MM.1S (cell line): ENCODE measurements at regions not wholly inside any gene's neighbourhood (a gene's known extent, or its start where the extent isn't known, plus 50 kb on each side); places are given as distances from the start of the nearest gene placed in this dataset.

Experiments used
- EZH2 ChIP-seq: fragments of 300-600 bp; sonication (generic); optimal IDR thresholded peaks from 2 replicates; pipeline ENCODE3; 2017; ENCODE audit warnings: low read depth, mild to moderate bottlenecking, antibody characterized with exemption, low read length, mixed read lengths
- TF ChIP-seq, protein P1 (sequence below): fragments of 300-600 bp; sonication (generic); IDR thresholded peaks from 2 replicates; pipeline ENCODE4 v1.5.1; 2016; ENCODE audit warnings: antibody characterized with exemption, low read length, mixed read lengths

DNA sequence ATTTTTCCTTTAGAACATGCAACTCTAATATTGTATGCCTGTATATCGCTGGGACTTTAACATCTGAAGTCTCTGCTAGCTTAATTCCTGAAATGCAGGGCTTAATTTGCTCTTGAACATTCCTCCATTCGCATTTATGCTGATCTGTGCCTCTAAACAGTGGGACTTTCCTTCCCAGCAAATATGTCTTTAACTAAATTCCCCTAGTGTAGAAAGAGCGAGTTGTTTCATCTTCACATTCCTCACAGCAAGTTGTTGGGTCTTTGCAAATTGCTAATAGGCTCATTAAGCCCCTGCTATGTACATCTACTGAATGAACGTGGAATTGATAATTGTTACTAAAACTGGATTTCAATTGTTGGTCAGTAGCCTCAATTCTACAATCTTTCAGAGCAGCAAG lies 118.4 kb upstream of the OBI1 start:
- TF ChIP-seq, protein P1, sequence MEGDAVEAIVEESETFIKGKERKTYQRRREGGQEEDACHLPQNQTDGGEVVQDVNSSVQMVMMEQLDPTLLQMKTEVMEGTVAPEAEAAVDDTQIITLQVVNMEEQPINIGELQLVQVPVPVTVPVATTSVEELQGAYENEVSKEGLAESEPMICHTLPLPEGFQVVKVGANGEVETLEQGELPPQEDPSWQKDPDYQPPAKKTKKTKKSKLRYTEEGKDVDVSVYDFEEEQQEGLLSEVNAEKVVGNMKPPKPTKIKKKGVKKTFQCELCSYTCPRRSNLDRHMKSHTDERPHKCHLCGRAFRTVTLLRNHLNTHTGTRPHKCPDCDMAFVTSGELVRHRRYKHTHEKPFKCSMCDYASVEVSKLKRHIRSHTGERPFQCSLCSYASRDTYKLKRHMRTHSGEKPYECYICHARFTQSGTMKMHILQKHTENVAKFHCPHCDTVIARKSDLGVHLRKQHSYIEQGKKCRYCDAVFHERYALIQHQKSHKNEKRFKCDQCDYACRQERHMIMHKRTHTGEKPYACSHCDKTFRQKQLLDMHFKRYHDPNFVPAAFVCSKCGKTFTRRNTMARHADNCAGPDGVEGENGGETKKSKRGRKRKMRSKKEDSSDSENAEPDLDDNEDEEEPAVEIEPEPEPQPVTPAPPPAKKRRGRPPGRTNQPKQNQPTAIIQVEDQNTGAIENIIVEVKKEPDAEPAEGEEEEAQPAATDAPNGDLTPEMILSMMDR = no peak
- TF ChIP-seq EZH2 = no peak
